ENCODE measurements at regions not wholly inside any gene's neighbourhood (a gene's known extent, or its start where the extent isn't known, plus 50 kb on each side); places are given as distances from the start of the nearest gene placed in this dataset.
A peak's percentile ranks its signal among the peaks of the same experiment; 100 is the strongest.

- Histone ChIP-seq H3K79me2 (ENCODE audit: insufficient read depth) (no peaks in the 10 kb centered on the region), H3K9ac (no peak overlapping the region), H3K36me3 (replicated peaks in 1 of 2; ENCODE audit: control insufficient read depth in 1 of 2, insufficient read depth in 2 of 2, low read length in 1 of 2) (no peaks in the 10 kb centered on the region), H3K9me3 (no peaks in the 10 kb centered on the region), H3K27ac (ENCODE audit: low read depth in 2 of 2, low read length in 1 of 2) (no peak overlapping the region), H3K4me2 (no peak overlapping the region), H3K27me3 (ENCODE audit: insufficient read depth) (no peaks in the 10 kb centered on the region), H3K9me2 (no peaks in the 10 kb centered on the region), H3K4me3 (ENCODE audit: low read depth in 2 of 2, low read length in 1 of 2) (no peak overlapping the region), H2AFZ (ENCODE audit: low read depth) (no peak overlapping the region), H4K20me1 (ENCODE audit: insufficient read depth) (no peaks in the 10 kb centered on the region), H3K4me1 (ENCODE audit: control insufficient read depth in 1 of 2, insufficient read depth in 2 of 2, low read depth in 1 of 2, low read length in 1 of 2) (peaks cover 0 to 15% of the 10 kb centered on the region in 2 experiments; a peak in 2 of 4 replicates), H3F3A (replicated peaks; ENCODE audit: insufficient read depth) (no peaks in the 10 kb centered on the region)
- POLR2A ChIA-PET, result no interaction called here
- 52% methylated on average over 2 of the region's 2 CpGs for WGBS (ENCODE audit: low lambda C conversion rate)
- CTCF ChIA-PET, result interaction anchor here (1.4 kb wide), 1 partner anchor 513 kb away, joined by 6 read pairs; no protein-coding TSS in a partner anchor
- no peak for DNase-seq
- TF ChIP-seq NFIC (IDR thresholded peaks at IDR 0.05; ENCODE audit: borderline replicate concordance), result no peak
- TF ChIP-seq FOSL2 (IDR thresholded peaks at IDR 0.05; ENCODE audit: borderline replicate concordance, low read depth), result no peak
Measured at GRCh38 chr9:7340451-7340850, 459.1 kb downstream of the DMAC1 start.

DNA sequence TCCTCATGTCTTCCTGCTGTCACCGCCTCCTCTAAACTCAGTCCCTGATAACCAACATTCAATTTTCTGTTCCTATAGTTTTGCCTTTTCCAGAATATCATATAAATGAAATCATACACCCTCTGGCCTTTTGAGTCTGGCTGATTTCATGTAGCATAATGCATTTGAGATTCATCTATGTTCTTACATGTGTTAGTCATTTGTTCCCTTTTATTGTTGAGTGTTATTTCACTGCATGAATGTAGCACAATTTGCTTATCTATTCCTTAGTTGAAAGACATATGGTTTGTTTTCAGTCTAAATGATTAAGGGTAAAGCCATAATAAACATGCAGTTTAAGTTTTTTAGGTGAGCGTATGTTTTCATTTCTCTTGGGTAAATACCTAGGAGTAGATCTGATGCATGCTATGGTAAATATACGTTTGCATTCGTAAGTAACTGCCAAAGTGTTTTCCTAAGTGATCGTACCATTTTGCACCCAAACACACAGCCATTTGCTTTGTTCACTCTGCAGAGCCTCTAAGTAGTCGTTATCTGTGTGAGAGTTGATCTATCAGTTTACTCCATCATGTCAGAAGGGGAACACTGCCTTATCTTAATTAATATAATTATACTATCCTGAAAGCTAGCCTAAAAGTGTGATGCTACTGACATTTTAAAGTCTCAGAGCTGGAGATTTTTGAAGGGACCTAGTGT, 460.8 kb downstream of the DMAC1 start:
- POLR2A ChIA-PET, result no interaction called here
- H2AFZ ChIP-seq (ENCODE audit: low read depth), result no peak overlapping the region
- H3K27me3 ChIP-seq (ENCODE audit: insufficient read depth), result no peaks in the 10 kb centered on the region
- no peak overlapping the region for H3K4me2 ChIP-seq
- peaks cover 0 to 15% of the 10 kb centered on the region in 2 experiments; a peak in 2 of 4 replicates for H3K4me1 ChIP-seq (ENCODE audit: control insufficient read depth in 1 of 2, insufficient read depth in 2 of 2, low read depth in 1 of 2, low read length in 1 of 2)
- H3K9ac ChIP-seq, result no peak overlapping the region
- no peaks in the 10 kb centered on the region for H3F3A ChIP-seq (replicated peaks; ENCODE audit: insufficient read depth)
- H3K27ac ChIP-seq (ENCODE audit: low read depth in 2 of 2, low read length in 1 of 2), result peak overlapping the region in 1 of 2 experiments; percentile 48; a peak in 2 of 4 replicates
- no peaks in the 10 kb centered on the region for H3K9me3 ChIP-seq
- WGBS (ENCODE audit: low lambda C conversion rate), result 71% methylated on average over 6 of the region's 6 CpGs
- no peaks in the 10 kb centered on the region for H3K9me2 ChIP-seq
- no peaks in the 10 kb centered on the region for H3K79me2 ChIP-seq (ENCODE audit: insufficient read depth)
- no peaks in the 10 kb centered on the region for H3K36me3 ChIP-seq (replicated peaks in 1 of 2; ENCODE audit: control insufficient read depth in 1 of 2, insufficient read depth in 2 of 2, low read length in 1 of 2)
- H3K4me3 ChIP-seq (ENCODE audit: low read depth in 2 of 2, low read length in 1 of 2), result no peak overlapping the region
- DNase-seq, result peak; percentile 30
- no peaks in the 10 kb centered on the region for H4K20me1 ChIP-seq (ENCODE audit: insufficient read depth)
- CTCF ChIA-PET, result interaction anchor here (1.2 to 1.3 kb wide), 2 partner anchors 44 to 286 kb away, joined by 3 to 6 read pairs; no protein-coding TSS in a partner anchor
- TF ChIP-seq, protein P1, sequence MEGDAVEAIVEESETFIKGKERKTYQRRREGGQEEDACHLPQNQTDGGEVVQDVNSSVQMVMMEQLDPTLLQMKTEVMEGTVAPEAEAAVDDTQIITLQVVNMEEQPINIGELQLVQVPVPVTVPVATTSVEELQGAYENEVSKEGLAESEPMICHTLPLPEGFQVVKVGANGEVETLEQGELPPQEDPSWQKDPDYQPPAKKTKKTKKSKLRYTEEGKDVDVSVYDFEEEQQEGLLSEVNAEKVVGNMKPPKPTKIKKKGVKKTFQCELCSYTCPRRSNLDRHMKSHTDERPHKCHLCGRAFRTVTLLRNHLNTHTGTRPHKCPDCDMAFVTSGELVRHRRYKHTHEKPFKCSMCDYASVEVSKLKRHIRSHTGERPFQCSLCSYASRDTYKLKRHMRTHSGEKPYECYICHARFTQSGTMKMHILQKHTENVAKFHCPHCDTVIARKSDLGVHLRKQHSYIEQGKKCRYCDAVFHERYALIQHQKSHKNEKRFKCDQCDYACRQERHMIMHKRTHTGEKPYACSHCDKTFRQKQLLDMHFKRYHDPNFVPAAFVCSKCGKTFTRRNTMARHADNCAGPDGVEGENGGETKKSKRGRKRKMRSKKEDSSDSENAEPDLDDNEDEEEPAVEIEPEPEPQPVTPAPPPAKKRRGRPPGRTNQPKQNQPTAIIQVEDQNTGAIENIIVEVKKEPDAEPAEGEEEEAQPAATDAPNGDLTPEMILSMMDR (IDR thresholded peaks at IDR 0.05), result no peak
- TF ChIP-seq GABPA (IDR thresholded peaks at IDR 0.05; ENCODE audit: low read depth), result no peak
- TF ChIP-seq FOSL2 (IDR thresholded peaks at IDR 0.05; ENCODE audit: borderline replicate concordance, low read depth), result no peak
- TF ChIP-seq, protein P2, sequence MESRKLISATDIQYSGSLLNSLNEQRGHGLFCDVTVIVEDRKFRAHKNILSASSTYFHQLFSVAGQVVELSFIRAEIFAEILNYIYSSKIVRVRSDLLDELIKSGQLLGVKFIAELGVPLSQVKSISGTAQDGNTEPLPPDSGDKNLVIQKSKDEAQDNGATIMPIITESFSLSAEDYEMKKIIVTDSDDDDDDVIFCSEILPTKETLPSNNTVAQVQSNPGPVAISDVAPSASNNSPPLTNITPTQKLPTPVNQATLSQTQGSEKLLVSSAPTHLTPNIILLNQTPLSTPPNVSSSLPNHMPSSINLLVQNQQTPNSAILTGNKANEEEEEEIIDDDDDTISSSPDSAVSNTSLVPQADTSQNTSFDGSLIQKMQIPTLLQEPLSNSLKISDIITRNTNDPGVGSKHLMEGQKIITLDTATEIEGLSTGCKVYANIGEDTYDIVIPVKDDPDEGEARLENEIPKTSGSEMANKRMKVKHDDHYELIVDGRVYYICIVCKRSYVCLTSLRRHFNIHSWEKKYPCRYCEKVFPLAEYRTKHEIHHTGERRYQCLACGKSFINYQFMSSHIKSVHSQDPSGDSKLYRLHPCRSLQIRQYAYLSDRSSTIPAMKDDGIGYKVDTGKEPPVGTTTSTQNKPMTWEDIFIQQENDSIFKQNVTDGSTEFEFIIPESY (IDR thresholded peaks at IDR 0.05; ENCODE audit: borderline replicate concordance, low read depth), result no peak
- no peak for TF ChIP-seq MXI1 (IDR thresholded peaks at IDR 0.05; ENCODE audit: low read depth, low read length)
- peak; percentile 95 for TF ChIP-seq GATA2 (CRISPR knock-in tag; IDR thresholded peaks at IDR 0.05)
- TF ChIP-seq JUND (IDR thresholded peaks at IDR 0.05), result no peak
- TF ChIP-seq RXRA (IDR thresholded peaks at IDR 0.05; ENCODE audit: borderline replicate concordance, low read depth), result no peak
- TF ChIP-seq TAF1 (IDR thresholded peaks at IDR 0.05; ENCODE audit: borderline replicate concordance, low read depth, low read length), result no peak
- TF ChIP-seq TEAD4 (IDR thresholded peaks at IDR 0.05; ENCODE audit: borderline replicate concordance, insufficient read depth), result no peak
- TF ChIP-seq, protein P3, sequence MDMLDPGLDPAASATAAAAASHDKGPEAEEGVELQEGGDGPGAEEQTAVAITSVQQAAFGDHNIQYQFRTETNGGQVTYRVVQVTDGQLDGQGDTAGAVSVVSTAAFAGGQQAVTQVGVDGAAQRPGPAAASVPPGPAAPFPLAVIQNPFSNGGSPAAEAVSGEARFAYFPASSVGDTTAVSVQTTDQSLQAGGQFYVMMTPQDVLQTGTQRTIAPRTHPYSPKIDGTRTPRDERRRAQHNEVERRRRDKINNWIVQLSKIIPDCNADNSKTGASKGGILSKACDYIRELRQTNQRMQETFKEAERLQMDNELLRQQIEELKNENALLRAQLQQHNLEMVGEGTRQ (IDR thresholded peaks at IDR 0.05; ENCODE audit: borderline replicate concordance, low read depth, low read length), result no peak
- TF ChIP-seq ELF1 (IDR thresholded peaks at IDR 0.05), result no peak
- no peak for TF ChIP-seq PBX3 (IDR thresholded peaks at IDR 0.05)
- TF ChIP-seq FOXM1 (IDR thresholded peaks at IDR 0.05; ENCODE audit: low read depth), result no peak
- peak; percentile 42; the same call in 1 of the 2 replicates for TF ChIP-seq FOXJ3 (CRISPR knock-in tag; IDR thresholded peaks at IDR 0.05)
- TF ChIP-seq SIN3A (IDR thresholded peaks at IDR 0.05; ENCODE audit: borderline replicate concordance, low read depth, low read length), result no peak
- TF ChIP-seq YY1 (IDR thresholded peaks at IDR 0.05; ENCODE audit: low read depth), result no peak
- TF ChIP-seq EZH2phosphoT487 (IDR thresholded peaks at IDR 0.05; ENCODE audit: borderline replicate concordance, low read depth), result no peak
- TF ChIP-seq RAD21 (IDR thresholded peaks at IDR 0.05; ENCODE audit: low read length), result 0 out of 2 replicates have a peak, but pooled peaks have one; percentile 2

Measured in SK-N-SH (cell line).